Heart left ventricle (tissue), 13 donors: ENCODE measurements at regions not wholly inside any gene's neighbourhood (a gene's known extent, or its start where the extent isn't known, plus 50 kb on each side); places are given as distances from the start of the nearest gene placed in this dataset.

ENCODE experiments used
- CTCF ChIP-seq, 12 donors: fragments of 200-600 bp; sonication (generic) in 4 of 12; IDR thresholded peaks; one replicate each; pipeline versions ENCODE4 v1.5.0 to v1.8.0; 2018 to 2022; ENCODE audit warnings: antibody characterized with exemption in 12 of 12, mild to moderate bottlenecking in 5 of 12
- POLR2A ChIP-seq, 2 donors: fragments of 450-650 bp; IDR thresholded peaks; one replicate each; pipeline ENCODE4 v1.6.1; 2017; ENCODE audit warnings: antibody characterized with exemption in 2 of 2, mild to moderate bottlenecking in 2 of 2, moderate library complexity in 2 of 2
- donor health status: ischemic (EF 13 %, LVEDD 7.1; RV severe dilation, severe dysfunction).
- donor health status: DM: no; HTN: yes; CAD: no.
- donor health status: DM: no; HTN: no; CAD: no.
- donor health status: ischemic (EF 25% LVEDD 6.9; RV normal size, moderate dysfunction).
- donor health status: ischemic (EF 25% LVEDD 5.7; RV mildly dilated, moderate dysfunction).
- donor health status: ischemic (EF 35%, LVEDD 5.7; RV mildly dilated, moderate dysfunction).
- donor health status: nonischemic (EF 11% LVEDD 7.7; RV severe dilation, severe dysfunction).
- donor health status: DM: yes; HTN: yes; CAD: no.
- donor health status: PGD.
- donor health status: ischemic (EF 29% LVEDD 5.4; RV normal size, mild dysfunction).
- donor health status: nonischemic (EF 23%, LVEDD 6.1; RV moderate dilation, normal function).

DNA sequence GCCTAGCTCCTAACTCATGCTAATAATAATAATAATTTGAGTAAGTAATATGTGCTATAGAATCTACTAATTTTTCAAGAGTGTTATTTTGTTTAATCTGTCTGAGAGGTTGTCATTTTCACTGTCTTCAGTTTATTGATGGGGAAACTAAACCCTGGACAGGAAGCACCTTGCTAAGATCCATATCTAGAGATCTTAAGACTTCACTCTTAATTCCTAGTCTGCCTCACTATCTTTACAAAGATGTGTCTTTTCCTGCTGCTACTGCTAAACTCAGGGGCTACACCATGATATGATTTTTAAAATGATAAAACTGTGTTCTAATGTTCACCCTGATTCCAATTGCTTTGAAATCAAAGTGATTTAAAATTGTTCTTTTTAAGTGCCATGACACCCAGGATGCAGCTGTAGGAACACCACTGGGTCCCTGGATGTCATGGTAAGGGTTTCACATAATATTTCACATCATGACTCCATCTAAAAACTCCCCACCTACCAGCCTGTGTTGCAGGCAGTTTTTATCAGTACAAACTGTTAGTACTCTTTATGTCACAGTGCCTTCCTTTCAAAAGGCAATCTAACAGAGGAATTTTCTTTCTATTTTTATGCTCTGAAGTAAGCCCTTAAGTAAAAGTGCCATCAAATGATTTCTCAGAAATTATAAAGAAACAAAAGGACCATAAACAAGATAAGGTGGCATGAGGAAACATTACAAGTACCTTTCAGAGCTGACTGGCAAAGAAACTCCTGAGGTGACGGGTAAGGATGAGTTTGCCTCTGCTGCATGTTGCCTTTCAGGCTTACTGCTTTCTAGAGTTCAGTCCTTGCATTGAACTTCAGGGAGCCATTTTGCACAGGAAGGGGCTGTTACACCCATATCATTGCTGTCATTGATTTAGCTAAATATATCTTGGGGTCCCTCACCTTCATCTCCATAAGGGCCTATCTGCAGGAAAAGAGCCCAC lies 160.1 kb upstream of the SATB1 start:
- TF ChIP-seq CTCF (IDR thresholded peaks at IDR 0.05) = no peak
- TF ChIP-seq POLR2A (IDR thresholded peaks at IDR 0.05) = no peak
